HG03520 (cell line): ENCODE measurements at regions not wholly inside any gene's neighbourhood (a gene's known extent, or its start where the extent isn't known, plus 50 kb on each side); places are given as distances from the start of the nearest gene placed in this dataset.

ENCODE experiments used
- ATAC-seq: cut with Tn5 transposase; IDR thresholded peaks from one replicate; pipeline ENCODE4 v1.9.1; 2021; ENCODE audit warnings: mild to moderate bottlenecking, moderate library complexity; ENCODE audit not compliant: unreplicated experiment

GRCh38 chr2:9086465-9086864 is 83.0 kb upstream of the MBOAT2 start:
- no peak for ATAC-seq

- ATAC-seq = no peak
Observed at GRCh38 chr2:9085353-9085752, 81.9 kb upstream of the MBOAT2 start.

GRCh38 chr2:9083287-9083686 is 79.8 kb upstream of the MBOAT2 start:
- no peak for ATAC-seq

- ATAC-seq = no peak
Observed at GRCh38 chr2:9082158-9082557, 78.7 kb upstream of the MBOAT2 start.

- no peak for ATAC-seq
Observed at GRCh38 chr2:9081750-9082149, 78.3 kb upstream of the MBOAT2 start.

GRCh38 chr2:9078405-9078804 is 74.9 kb upstream of the MBOAT2 start:
- no peak for ATAC-seq

- ATAC-seq = no peak
Observed at GRCh38 chr2:9077691-9078090, 74.2 kb upstream of the MBOAT2 start.

- ATAC-seq = no peak
Observed at GRCh38 chr2:9076755-9077154, 73.3 kb upstream of the MBOAT2 start.

GRCh38 chr2:9076210-9076609 is 72.7 kb upstream of the MBOAT2 start:
- no peak for ATAC-seq

- no peak for ATAC-seq
Observed at GRCh38 chr2:9074930-9075329, 71.4 kb upstream of the MBOAT2 start.

GRCh38 chr2:9071584-9072124 is 68.2 kb upstream of the MBOAT2 start:
- ATAC-seq = no peak

- no peak for ATAC-seq
Observed at GRCh38 chr2:9071032-9071431, 67.5 kb upstream of the MBOAT2 start.

GRCh38 chr2:9069543-9069942 is 66.1 kb upstream of the MBOAT2 start:
- ATAC-seq = no peak

- no peak for ATAC-seq
Observed at GRCh38 chr2:9065901-9066300, 62.4 kb upstream of the MBOAT2 start.

GRCh38 chr2:9063023-9063606 is 59.6 kb upstream of the MBOAT2 start:
- ATAC-seq = no peak

GRCh38 chr2:9060819-9061218 is 57.3 kb upstream of the MBOAT2 start:
- ATAC-seq = no peak

GRCh38 chr2:9057939-9058761 is 54.7 kb upstream of the MBOAT2 start:
- ATAC-seq = no peak

GRCh38 chr2:9055471-9055870 is 52.0 kb upstream of the MBOAT2 start:
- no peak for ATAC-seq

GRCh38 chr2:9053534-9053931 is 50.0 kb upstream of the MBOAT2 start:
- no peak for ATAC-seq
